NCI-H446 treated with DMSO at 0.1 percent for 48 hours (cell line): ENCODE measurements at regions not wholly inside any gene's neighbourhood (a gene's known extent, or its start where the extent isn't known, plus 50 kb on each side); places are given as distances from the start of the nearest gene placed in this dataset.

ENCODE experiments used
- DNase-seq: peaks from one replicate; lab custom pipeline; 2025; lab: John Stamatoyannopoulos, UW

- DNase-seq = no peak
These were observed 343.0 kb upstream of the TGFBR2 start for GRCh38 chr3:30263238-30263924.

- DNase-seq = no peak
These were observed 342.5 kb upstream of the TGFBR2 start for GRCh38 chr3:30263925-30264313.

DNA sequence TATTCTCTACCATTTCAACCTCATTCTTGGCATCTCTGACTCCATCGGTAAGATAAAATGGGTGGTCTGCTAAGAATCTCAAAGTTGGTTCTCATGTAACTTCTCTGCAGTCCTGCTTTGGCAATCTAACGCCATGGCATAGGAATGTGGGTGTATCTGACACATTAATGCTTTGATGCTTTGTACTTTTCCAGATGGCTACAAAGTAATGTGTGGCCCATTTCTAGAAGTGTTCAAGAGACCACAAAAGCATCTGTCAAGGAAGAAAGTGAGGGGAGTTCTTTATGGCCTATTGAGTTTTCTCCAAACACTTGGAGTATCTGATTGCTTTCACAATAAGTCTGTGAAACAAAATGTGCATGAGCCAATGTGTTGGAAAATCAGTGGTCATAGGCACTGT, 339.9 kb upstream of the TGFBR2 start:
- no peak for DNase-seq

GRCh38 chr3:30268288-30268687, 338.1 kb upstream of the TGFBR2 start:
- no peak for DNase-seq

GRCh38 chr3:30269751-30270445, 336.5 kb upstream of the TGFBR2 start:
- no peak for DNase-seq

DNA sequence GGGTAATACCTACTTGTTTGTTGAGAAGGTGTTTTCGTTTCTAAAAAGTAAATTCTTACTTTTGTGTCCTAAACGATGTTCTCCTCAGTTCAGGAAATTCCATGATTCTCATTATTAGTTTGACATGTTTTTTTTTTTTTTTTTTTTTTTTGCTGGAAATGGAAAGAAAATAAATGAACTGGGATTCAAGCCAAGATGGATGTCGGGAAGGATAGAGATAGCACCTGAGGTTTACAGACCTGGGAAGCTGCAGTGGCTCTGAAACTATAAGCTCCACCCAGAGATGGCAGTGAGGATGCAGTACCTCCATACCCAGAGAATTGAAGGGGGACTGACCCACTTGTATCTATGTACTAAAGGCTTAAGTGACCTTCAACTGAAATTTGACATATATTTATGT, 334.6 kb upstream of the TGFBR2 start:
- DNase-seq = no peak

DNA sequence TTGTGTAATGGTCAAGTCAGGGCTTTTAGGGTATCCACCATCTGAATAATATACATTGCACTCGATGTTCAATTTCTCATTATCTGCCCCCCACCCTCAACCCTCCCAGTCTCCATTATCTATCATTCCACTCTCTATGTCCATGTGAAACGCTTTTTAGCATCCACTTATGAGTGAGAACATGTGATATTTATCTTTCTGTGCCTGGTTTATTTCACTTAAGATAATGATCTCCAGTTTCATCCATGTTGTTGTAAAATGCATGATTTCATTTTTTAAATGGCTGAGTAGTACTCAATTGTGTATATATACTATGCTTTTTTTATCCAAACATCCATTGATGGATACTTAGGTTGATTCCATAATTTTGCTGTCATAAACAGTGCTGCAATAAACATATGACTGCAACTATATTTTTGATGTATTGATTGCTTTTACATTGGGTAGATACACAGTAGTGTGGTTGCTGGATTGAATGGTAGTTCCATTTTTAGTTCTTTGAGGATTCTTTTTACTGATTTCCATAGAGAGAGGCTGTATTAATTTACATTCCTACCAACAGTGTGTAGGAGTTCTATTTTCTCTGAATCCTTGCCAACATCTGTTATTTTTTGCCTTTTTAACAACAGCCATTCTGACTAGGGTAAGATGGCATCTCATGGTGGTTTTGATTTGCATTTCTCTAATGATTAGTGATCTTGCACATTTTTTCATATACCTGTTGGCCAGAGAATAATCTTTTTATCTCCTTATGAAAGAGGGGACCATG, 332.9 kb upstream of the TGFBR2 start:
- no peak for DNase-seq

- DNase-seq = no peak
These were observed 328.9 kb upstream of the TGFBR2 start for GRCh38 chr3:30277494-30277893.

GRCh38 chr3:30281526-30281925, 324.9 kb upstream of the TGFBR2 start:
- peak; percentile 84 for DNase-seq

- DNase-seq = peak; percentile 63
These were observed 324.2 kb upstream of the TGFBR2 start for GRCh38 chr3:30282154-30282696.

- no peak for DNase-seq
These were observed 321.0 kb upstream of the TGFBR2 start for GRCh38 chr3:30285188-30286006.

- DNase-seq = peak; percentile 78
These were observed 320.3 kb upstream of the TGFBR2 start for GRCh38 chr3:30286007-30286669.

DNA sequence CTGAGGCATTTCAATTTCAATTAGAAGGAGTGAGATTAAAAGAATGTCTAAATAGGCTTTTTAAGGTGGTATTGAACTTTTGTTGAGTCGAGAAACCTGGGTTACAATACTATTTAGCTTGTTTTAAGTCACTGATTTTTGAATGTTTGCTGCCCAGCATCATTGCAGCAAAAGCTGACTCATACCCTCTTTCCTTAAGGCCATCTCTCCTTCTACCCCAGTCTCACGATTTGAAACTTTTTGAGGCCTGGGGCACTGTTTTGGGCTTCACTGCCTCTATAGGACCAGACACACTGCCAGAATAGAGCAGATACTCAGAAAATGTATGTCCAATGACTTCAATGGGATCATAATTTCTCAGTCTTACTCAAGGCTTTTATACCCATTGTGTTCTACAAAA, 319.6 kb upstream of the TGFBR2 start:
- no peak for DNase-seq

DNA sequence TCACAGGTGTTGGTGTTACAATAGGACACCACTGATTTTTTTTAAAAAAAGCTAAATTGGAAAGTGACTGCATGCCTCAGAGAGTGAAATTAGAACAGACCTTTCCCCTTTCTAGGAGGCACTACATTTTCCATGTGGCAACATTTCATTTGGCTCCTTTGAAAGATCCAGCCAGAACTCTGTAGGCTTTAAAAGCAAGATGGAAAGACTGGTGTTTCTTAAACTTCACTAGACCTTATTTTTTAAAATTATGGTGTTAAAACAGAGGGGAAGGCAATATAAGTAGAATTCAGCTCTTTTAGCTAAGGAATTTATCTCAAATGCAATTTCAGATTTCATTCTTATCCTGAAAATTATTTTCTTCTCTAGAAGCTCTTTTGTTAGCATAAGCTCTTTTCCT, 317.6 kb upstream of the TGFBR2 start:
- DNase-seq = no peak

DNA sequence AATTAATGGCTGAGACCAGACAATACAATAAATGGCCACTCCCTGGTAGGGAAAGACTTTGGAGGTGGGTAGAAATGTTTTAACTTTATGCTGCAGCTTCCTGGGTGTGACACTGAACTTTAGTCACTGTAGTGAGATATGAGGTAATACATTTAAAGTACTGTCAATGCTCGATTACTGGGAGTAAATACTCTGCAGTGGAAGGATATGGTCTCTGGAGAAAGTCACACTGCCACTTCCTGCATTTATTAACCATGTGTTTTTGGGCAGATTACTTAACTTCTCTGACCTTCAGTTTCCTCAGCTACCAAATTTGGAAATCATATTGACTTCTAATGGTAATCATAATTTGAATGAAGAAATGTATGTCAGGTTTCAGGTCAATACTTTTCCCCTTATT, 317.1 kb upstream of the TGFBR2 start:
- DNase-seq = no peak

DNA sequence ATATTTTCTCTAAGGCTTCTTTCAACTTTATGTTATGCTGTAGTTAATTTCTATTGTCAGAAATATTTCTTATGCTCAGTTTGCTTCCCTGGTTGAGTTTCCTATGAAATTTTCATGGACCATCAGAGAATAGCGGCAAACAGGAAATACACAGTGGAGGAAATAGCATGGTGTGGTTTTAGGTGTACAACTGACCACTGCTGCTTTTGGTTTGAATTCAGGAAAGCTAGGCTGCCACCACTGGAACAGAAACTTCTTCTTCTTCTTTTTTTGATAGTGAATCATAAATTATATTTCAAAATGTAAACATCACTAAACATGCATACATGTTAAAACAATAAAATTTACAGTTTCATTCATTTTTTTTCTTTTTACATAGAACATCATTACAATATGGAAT, 316.6 kb upstream of the TGFBR2 start:
- no peak for DNase-seq

- no peak for DNase-seq
These were observed 315.9 kb upstream of the TGFBR2 start for GRCh38 chr3:30290479-30290878.

GRCh38 chr3:30292192-30292893, 314.1 kb upstream of the TGFBR2 start:
- no peak for DNase-seq

DNA sequence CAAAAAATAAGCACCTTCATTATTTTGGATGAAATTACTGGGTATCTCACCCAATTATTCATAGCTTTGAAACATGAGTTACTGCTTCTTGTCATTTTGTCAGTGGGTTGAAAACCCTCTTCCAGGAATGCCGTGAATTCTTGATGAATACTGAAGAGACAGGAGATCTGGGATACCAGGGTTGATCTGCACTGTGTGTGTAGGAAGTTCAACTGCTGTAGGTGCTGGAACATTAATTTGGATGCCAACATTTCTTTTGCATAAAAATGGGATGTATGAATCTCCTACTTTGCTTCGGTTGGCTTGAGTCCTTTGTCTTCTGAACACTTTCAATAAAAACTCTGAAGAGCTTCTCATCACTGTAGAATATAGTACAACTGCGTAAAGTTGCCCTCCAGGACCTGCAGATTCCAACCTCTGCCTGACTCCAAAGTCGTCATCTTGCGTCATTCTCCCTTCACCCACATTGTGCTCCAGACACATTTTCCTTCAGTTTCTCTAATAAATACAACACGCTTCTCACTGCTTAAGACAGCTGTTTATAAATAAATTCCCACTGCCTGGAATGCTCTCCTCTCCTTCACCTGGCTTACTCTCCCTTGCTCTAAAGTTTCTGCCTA, 312.7 kb upstream of the TGFBR2 start:
- no peak for DNase-seq

DNA sequence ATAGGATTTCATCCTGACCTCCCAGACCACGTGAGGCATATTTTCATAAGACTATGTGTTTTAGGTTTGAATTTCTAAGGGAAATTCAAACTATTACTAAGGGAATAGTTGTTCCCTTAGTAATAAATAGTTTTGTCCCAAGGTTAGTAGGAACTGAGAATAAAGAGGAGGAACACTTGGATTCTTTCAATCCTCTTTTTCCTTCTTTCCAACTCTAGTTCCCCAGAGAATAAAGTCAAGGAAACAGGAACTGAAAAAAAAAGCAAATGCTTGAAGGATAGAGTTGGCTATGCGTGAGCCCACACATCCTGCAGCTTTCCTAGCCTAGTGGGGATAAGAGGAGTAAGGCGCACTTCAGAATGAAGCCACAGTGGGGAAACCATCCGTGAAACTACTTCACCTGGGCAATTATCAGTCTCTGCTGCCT, 312.1 kb upstream of the TGFBR2 start:
- no peak for DNase-seq
